ENCODE measurements at regions not wholly inside any gene's neighbourhood (a gene's known extent, or its start where the extent isn't known, plus 50 kb on each side); places are given as distances from the start of the nearest gene placed in this dataset.

DNA sequence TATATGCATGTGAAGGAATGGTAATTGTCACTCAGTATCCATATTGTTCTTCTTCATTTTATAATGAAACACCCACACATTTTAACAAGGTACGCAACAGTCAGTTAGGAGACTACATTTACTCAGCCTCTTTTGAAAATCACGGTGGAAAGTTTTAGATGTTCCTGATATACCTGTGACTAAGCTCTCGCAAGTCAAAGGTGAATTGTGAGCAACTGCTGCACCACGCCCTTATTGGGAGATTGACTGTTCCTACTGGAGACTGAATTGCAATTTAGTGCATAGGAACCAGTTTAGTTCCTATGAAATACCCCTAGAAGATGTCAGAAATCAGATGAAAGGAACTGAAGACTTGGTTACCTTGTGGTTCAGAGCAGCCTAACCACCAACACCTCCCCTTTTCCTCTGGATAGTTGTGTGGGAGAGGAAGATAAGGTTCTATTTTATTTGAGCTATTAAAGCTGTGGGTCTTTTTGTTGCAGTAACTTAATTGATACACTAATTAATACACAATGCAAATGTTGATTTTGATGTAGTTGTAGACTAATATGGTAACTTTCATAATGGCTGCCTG lies 1280.5 kb upstream of the CDH2 start (continued):
- TF ChIP-seq CTCF (IDR thresholded peaks at IDR 0.05; ENCODE audit: control extremely low read depth in 1 of 3, insufficient read depth in 1 of 3, low read depth in 1 of 3, low read length in 3 of 3) (no peak), KDM1A (IDR thresholded peaks at IDR 0.05; ENCODE audit: borderline replicate concordance, low read length) (no peak), FOSL1 (IDR thresholded peaks at IDR 0.05; ENCODE audit: insufficient read depth, low read depth, low read length) (no peak), TCF12 (IDR thresholded peaks at IDR 0.05; ENCODE audit: low read depth, low read length) (no peak), CHD1 (IDR thresholded peaks at IDR 0.05; ENCODE audit: low read depth, low read length) (no peak), PHF8 (conservative IDR thresholded peaks at IDR 0.05; ENCODE audit: low read depth, low read length) (no peak)
- TF ChIP-seq, protein P1, sequence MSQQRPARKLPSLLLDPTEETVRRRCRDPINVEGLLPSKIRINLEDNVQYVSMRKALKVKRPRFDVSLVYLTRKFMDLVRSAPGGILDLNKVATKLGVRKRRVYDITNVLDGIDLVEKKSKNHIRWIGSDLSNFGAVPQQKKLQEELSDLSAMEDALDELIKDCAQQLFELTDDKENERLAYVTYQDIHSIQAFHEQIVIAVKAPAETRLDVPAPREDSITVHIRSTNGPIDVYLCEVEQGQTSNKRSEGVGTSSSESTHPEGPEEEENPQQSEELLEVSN (IDR thresholded peaks at IDR 0.05) = no peak
